Esophagus squamous epithelium (tissue), 5 donors: ENCODE measurements at regions not wholly inside any gene's neighbourhood (a gene's known extent, or its start where the extent isn't known, plus 50 kb on each side); places are given as distances from the start of the nearest gene placed in this dataset.

Experiments
- DNase-seq: peaks from one replicate; lab custom pipeline; 2025; lab: John Stamatoyannopoulos, UW
- H3K27ac ChIP-seq, 4 donors: fragments of 200-600 bp; sonication (generic); one replicate each; pipeline ENCODE4 v1.5.1; 2016 to 2019; ENCODE audit warnings: mild to moderate bottlenecking in 1 of 4
- H3K27me3 ChIP-seq, 4 donors: fragments of 200-600 bp; sonication (generic); 1 replicate in 3 of 4; 2 replicates in 1 of 4; pipeline versions ENCODE4 v1.5.1 to v1.6.0; 2017 to 2021; ENCODE audit warnings: antibody characterized with exemption in 1 of 4
- H3K36me3 ChIP-seq, 3 donors: fragments of 200-600 bp; sonication (generic); one replicate each; pipeline ENCODE4 v1.5.1; 2016 to 2019
- H3K4me1 ChIP-seq, 3 donors: fragments of 200-600 bp; sonication (generic); one replicate each; pipeline ENCODE4 v1.5.1; 2017 to 2019
- H3K4me3 ChIP-seq, 4 donors: fragments of 200-600 bp; sonication (generic); 1 replicate in 3 of 4; 2 replicates in 1 of 4; pipeline ENCODE4 v1.5.1; 2016 to 2019; ENCODE audit warnings: mild to moderate bottlenecking in 2 of 4, moderate library complexity in 1 of 4
- H3K9me3 ChIP-seq, 3 donors: fragments of 200-600 bp; sonication (generic); one replicate each; pipeline ENCODE4 v1.5.1; 2016 to 2019
- POLR2A ChIP-seq, 4 donors: fragments of 450-650 bp; IDR thresholded peaks; one replicate each; pipeline ENCODE4 v1.6.1; 2017; ENCODE audit warnings: antibody characterized with exemption in 4 of 4, mild to moderate bottlenecking in 4 of 4, moderate library complexity in 3 of 4
- WGBS, 2 donors: methylation state at CpG; one replicate each; pipeline ENCODE4 v1.1.5; 2018; 5-methylcytosine and 5-hydroxymethylcytosine counted together
- intact Hi-C: fragments of 100-400 bp; cut with DNase I; formaldehyde crosslinking; loops from one replicate; pipeline ENCODE4 v1.15.0; 2022
- TF ChIP-seq, protein P1 (sequence below), 6 experiments: fragments of 450-650 bp in 4 of 6; fragments of 200-600 bp in 2 of 6; sonication (generic) in 2 of 6; IDR thresholded peaks; one replicate each; pipeline ENCODE4 v1.5.1; 2016 to 2019; ENCODE audit warnings: antibody characterized with exemption in 6 of 6, mild to moderate bottlenecking in 4 of 6, moderate library complexity in 4 of 6
- donor health status: DM: yes; HTN: yes; CAD: no.

DNA sequence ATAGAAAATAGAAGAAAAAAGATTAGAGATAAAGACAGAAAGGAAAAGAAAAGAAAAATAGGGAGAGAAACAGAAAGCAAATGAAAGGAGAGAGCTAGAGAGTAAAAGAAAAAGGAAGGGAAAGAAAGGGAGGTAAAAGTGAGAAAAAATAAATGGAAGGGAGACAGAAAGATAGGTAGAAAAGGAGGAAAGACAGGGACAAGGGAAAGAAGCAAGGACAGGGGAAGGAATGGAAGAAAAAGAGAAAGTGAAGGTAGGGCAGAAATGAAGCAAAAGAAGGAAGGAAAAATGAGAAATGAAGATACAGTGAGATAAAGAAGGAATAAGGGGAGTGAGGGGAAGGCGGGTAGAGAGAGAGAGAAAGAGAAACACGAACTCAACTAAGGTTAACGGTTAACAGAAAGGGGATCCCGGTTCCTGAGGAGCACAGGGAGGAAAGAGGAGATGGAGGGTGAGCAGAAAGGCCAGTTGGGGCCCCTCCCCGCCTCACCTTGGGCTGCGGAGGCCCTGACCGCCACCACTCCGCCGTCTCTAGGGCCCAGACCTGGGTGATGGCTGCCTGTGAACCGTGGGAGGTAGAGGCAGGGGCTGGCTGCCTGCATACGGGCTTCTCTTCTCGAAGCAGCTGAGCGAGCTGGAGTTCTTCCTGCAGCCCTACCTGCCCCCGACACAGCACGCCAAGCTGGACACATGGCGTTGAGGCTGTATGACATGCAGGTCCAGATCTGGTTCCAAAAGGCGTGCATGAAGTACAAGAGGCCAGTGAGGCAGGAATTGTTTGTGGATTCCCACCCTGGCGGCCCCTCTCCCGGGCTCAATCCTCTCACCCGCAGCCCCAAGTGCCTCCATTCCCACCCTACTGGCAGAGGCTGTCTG is 59.5 kb downstream of the SMUG1 start:
- intact Hi-C loops: no loop called here
- H3K9me3 ChIP-seq: no peaks in the 10 kb centered on the region
- no peak overlapping the region for H3K4me3 ChIP-seq
- peaks cover 0 to 6% (median 0%) of the 10 kb centered on the region in 3 donors for H3K36me3 ChIP-seq
- TF ChIP-seq, protein P1, sequence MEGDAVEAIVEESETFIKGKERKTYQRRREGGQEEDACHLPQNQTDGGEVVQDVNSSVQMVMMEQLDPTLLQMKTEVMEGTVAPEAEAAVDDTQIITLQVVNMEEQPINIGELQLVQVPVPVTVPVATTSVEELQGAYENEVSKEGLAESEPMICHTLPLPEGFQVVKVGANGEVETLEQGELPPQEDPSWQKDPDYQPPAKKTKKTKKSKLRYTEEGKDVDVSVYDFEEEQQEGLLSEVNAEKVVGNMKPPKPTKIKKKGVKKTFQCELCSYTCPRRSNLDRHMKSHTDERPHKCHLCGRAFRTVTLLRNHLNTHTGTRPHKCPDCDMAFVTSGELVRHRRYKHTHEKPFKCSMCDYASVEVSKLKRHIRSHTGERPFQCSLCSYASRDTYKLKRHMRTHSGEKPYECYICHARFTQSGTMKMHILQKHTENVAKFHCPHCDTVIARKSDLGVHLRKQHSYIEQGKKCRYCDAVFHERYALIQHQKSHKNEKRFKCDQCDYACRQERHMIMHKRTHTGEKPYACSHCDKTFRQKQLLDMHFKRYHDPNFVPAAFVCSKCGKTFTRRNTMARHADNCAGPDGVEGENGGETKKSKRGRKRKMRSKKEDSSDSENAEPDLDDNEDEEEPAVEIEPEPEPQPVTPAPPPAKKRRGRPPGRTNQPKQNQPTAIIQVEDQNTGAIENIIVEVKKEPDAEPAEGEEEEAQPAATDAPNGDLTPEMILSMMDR (IDR thresholded peaks at IDR 0.05): no peak
- no peak for TF ChIP-seq POLR2A (IDR thresholded peaks at IDR 0.05)
- DNase-seq: no peak
- peak overlapping the region in 3 of 4 donors; percentile 57 to 90 (median 90) for H3K27ac ChIP-seq
- 67 to 74% methylated on average over 18 to 19 of the region's 20 CpGs for WGBS, 2 donors
- H3K27me3 ChIP-seq: peaks cover 0 to 22% (median 1%) of the 10 kb centered on the region in 4 donors
- peaks cover 0 to 62% (median 16%) of the 10 kb centered on the region in 3 donors for H3K4me1 ChIP-seq
